Left lung (tissue), 4 donors: ENCODE measurements at regions not wholly inside any gene's neighbourhood (a gene's known extent, or its start where the extent isn't known, plus 50 kb on each side); places are given as distances from the start of the nearest gene placed in this dataset.

Experiments used
- ATAC-seq: fragments of 200-7000 bp; cut with Tn5 transposase; one replicate; pipeline ENCODE4 v1.9.1; 2020; ENCODE audit warnings: moderate library complexity
- DNase-seq, 4 donors: peaks; one replicate each; pipeline ENCODE4 v3.0.0-alpha.2; 2013 to 2020
- H3K27ac ChIP-seq, 2 donors: fragments of 200-600 bp; sonication (generic) in 1 of 2; one replicate each; pipeline versions ENCODE4 v1.5.0 to v1.8.0; 2020 to 2021
- H3K27me3 ChIP-seq, 2 donors: fragments of 200-600 bp; sonication (generic) in 1 of 2; one replicate each; pipeline versions ENCODE4 v1.5.0 to v1.8.0; 2020 to 2021
- H3K36me3 ChIP-seq, 2 donors: fragments of 200-600 bp; sonication (generic) in 1 of 2; one replicate each; pipeline versions ENCODE4 v1.5.0 to v1.8.0; 2020 to 2021
- H3K4me1 ChIP-seq, 2 donors: fragments of 200-600 bp; one replicate each; pipeline ENCODE4 v1.8.0; 2021
- H3K4me3 ChIP-seq, 2 donors: fragments of 200-600 bp; sonication (generic) in 1 of 2; one replicate each; pipeline versions ENCODE4 v1.5.0 to v1.8.0; 2020 to 2021; ENCODE audit warnings: mild to moderate bottlenecking in 1 of 2
- H3K9me3 ChIP-seq, 2 donors: fragments of 200-600 bp; sonication (generic) in 1 of 2; one replicate each; pipeline versions ENCODE4 v1.5.0 to v1.8.0; 2020 to 2021
- intact Hi-C, 2 donors: fragments of 100-400 bp; cut with DNase I; formaldehyde crosslinking; loops; one replicate each; pipeline versions ENCODE4 v1.11.2 to v1.14.2; 2022
- TF ChIP-seq, protein P1 (sequence below), 2 donors: fragments of 200-600 bp; sonication (generic) in 1 of 2; IDR thresholded peaks; one replicate each; pipeline versions ENCODE4 v1.5.0 to v1.8.0; 2021; ENCODE audit warnings: antibody characterized with exemption in 2 of 2
- donor health status: DM: no; HTN: yes; CAD: no.
- donor health status: DM: no; HTN: no; CAD: no.

DNA sequence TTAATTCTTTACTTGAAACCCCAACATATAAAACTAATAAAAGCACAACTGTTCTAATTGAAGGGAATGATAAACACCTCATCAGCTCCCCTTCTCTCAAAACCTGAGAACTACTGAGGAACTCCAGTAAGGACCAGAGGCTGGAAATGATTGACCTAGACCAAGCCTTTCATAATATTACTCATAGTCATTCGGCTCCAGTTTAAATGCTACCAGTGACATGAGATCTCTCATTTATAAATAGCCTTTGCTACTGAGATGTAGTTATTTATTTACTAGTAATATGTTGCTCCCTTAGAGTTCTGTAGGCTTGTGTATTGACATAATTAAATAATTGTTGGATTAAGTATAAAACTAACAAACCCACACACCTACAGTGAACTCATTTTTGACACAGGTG is 209.8 kb upstream of the PRMT6 start:
- DNase-seq (no peak), ATAC-seq (no peak)
- no peaks in the 10 kb centered on the region for H3K36me3 ChIP-seq
- no peaks in the 10 kb centered on the region for H3K4me1 ChIP-seq
- no peaks in the 10 kb centered on the region for H3K27me3 ChIP-seq
- H3K4me3 ChIP-seq, result no peak overlapping the region
- no peaks in the 10 kb centered on the region for H3K9me3 ChIP-seq
- no peak overlapping the region for H3K27ac ChIP-seq
- TF ChIP-seq, protein P1, sequence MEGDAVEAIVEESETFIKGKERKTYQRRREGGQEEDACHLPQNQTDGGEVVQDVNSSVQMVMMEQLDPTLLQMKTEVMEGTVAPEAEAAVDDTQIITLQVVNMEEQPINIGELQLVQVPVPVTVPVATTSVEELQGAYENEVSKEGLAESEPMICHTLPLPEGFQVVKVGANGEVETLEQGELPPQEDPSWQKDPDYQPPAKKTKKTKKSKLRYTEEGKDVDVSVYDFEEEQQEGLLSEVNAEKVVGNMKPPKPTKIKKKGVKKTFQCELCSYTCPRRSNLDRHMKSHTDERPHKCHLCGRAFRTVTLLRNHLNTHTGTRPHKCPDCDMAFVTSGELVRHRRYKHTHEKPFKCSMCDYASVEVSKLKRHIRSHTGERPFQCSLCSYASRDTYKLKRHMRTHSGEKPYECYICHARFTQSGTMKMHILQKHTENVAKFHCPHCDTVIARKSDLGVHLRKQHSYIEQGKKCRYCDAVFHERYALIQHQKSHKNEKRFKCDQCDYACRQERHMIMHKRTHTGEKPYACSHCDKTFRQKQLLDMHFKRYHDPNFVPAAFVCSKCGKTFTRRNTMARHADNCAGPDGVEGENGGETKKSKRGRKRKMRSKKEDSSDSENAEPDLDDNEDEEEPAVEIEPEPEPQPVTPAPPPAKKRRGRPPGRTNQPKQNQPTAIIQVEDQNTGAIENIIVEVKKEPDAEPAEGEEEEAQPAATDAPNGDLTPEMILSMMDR (IDR thresholded peaks at IDR 0.05), result no peak
- intact Hi-C loops, result no loop called here

DNA sequence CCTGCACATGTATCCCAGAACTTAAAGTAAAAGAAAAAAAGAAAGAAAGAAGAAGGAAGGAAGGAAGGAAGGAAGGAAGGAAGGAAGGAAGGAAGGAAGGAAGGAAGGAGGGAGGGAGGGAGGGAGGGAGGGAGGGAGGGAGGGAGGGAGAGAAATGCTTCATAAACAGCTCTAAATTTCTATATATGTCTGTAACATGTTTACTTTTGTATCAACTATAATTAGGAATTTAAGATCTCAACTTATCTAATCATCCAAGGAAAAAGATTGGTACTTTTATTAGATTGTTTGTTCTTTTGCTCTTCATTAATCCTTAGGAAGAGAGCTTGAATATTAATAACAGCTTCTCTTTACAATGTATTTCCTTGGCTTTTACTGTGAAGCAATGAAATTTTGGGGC is 195.4 kb upstream of the PRMT6 start:
- Histone ChIP-seq H3K27ac (no peak overlapping the region), H3K27me3 (no peaks in the 10 kb centered on the region), H3K9me3 (peaks cover 0 to 8% of the 10 kb centered on the region in 2 donors), H3K36me3 (no peaks in the 10 kb centered on the region), H3K4me1 (no peaks in the 10 kb centered on the region), H3K4me3 (no peak overlapping the region)
- ATAC-seq (no peak), DNase-seq (no peak)
- intact Hi-C loops, result no loop called here
- TF ChIP-seq, protein P1 (IDR thresholded peaks at IDR 0.05), result no peak

DNA sequence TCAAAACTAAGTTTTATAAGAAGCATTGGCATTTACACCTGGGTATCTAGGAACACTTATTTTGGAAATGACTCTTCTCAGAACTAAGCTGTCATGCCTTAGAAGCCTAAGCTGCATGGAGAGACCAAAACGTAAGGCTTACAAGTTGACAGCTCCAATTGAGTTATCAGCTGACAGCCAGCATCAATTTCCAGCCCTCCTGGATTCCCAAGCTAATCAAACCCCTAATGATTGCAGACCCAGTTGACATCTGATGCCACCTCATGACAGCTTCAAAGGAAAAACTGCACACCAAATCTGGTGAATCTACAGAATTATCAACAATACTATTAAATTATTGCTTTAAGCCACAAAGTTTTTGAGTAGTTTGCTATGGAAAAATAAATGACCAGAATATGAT is 187.6 kb upstream of the PRMT6 start:
- Histone ChIP-seq H3K27me3 (no peaks in the 10 kb centered on the region), H3K27ac (no peak overlapping the region), H3K4me1 (no peaks in the 10 kb centered on the region), H3K9me3 (peaks cover 0 to 8% of the 10 kb centered on the region in 2 donors), H3K4me3 (no peak overlapping the region), H3K36me3 (no peaks in the 10 kb centered on the region)
- ATAC-seq (no peak), DNase-seq (no peak)
- intact Hi-C loops, result no loop called here
- TF ChIP-seq, protein P1 (IDR thresholded peaks at IDR 0.05), result no peak

DNA sequence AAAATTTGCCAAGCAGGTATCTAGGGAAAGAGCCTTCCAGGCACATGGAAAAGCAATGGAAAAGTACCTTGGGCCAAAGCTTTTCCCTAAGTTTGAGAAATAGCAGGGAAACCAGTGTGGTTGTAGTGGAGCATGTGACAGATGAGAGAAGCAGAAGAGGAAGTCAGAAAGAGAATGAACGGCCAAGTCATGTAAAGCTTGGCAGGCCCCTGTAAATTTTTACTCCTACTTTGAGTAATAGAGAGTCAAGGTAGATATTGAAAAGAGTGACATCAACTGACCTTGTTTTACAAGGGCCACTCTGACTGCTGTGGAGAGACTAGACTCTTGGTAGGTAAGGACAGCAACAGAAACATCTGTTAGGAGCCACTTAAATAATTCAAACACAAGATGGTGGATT is 180.9 kb upstream of the PRMT6 start:
- Histone ChIP-seq H3K4me1 (no peaks in the 10 kb centered on the region), H3K36me3 (no peaks in the 10 kb centered on the region), H3K27me3 (no peaks in the 10 kb centered on the region), H3K27ac (no peak overlapping the region), H3K4me3 (no peak overlapping the region), H3K9me3 (peaks cover 0 to 8% of the 10 kb centered on the region in 2 donors)
- intact Hi-C loops, result no loop called here
- no peak for DNase-seq
- TF ChIP-seq, protein P1 (IDR thresholded peaks at IDR 0.05), result no peak
- ATAC-seq, result no peak

DNA sequence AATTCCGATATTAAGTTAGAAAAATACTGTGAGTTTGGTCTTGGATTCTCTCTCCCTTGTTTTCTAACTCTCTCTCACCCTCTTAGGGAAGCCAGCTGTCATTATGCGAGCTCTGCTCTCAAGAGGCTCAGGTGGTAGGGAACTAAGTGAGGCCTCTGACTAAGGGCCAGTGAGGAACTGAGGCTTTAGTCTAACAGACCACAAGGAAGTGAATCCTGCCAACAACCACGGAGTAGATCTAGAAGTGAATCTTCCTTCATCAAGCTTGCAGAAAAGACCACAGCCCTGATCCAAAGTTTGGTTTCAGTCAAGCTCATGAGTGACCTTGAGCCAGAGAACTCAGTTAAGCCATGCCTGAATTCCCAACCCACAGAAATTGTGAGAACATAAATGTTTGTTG is 180.1 kb upstream of the PRMT6 start:
- intact Hi-C loops, result no loop called here

More for the DNA sequence above, 180.1 kb upstream of the PRMT6 start:
- DNase-seq (no peak), ATAC-seq (no peak)
- Histone ChIP-seq H3K27ac (no peak overlapping the region), H3K36me3 (no peaks in the 10 kb centered on the region), H3K27me3 (no peaks in the 10 kb centered on the region), H3K4me1 (no peaks in the 10 kb centered on the region), H3K4me3 (no peak overlapping the region), H3K9me3 (peaks cover 0 to 5% of the 10 kb centered on the region in 2 donors)
- TF ChIP-seq, protein P1 (IDR thresholded peaks at IDR 0.05), result no peak
